Keratinocyte (primary cell): ENCODE measurements at regions not wholly inside any gene's neighbourhood (a gene's known extent, or its start where the extent isn't known, plus 50 kb on each side); places are given as distances from the start of the nearest gene placed in this dataset.

Experiments
- DNase-seq: peaks from one replicate; pipeline ENCODE4 v3.0.0-alpha.2; 2011; ENCODE audit warnings: low read depth, missing footprints, low spot score
- FAIRE-seq: peaks from 2 replicates; lab custom pipeline; 2011; peaks lifted over from hg19 to GRCh38; lab: Jason Lieb, UNC
- H2AFZ ChIP-seq: 2 replicates; pipeline ENCODE4 v1.6.0; 2012; ENCODE audit warnings: low read length, control low read depth, inconsistent platforms; ENCODE audit not compliant: control insufficient read depth
- H3K27ac ChIP-seq: 2 replicates; pipeline ENCODE4 v1.5.1; 2011; ENCODE audit warnings: low read length; ENCODE audit not compliant: control insufficient read depth, insufficient read depth
- H3K27me3 ChIP-seq: 3 replicates; pipeline ENCODE4 v1.6.0; 2011; ENCODE audit warnings: low read length; ENCODE audit not compliant: control insufficient read depth, insufficient read depth; ENCODE audit errors: extremely low read depth
- H3K36me3 ChIP-seq, 2 experiments: 2 replicates in 1 of 2; 3 replicates in 1 of 2; pipeline ENCODE4 v1.5.1; 2011; ENCODE audit warnings: low read length in 2 of 2, mild to moderate bottlenecking in 1 of 2; ENCODE audit not compliant: control insufficient read depth in 2 of 2, insufficient read depth in 2 of 2; ENCODE audit errors: extremely low read depth in 1 of 2
- H3K4me1 ChIP-seq: 3 replicates; pipeline ENCODE4 v1.5.1; 2011; ENCODE audit warnings: low read length; ENCODE audit not compliant: control insufficient read depth, insufficient read depth; ENCODE audit errors: extremely low read depth
- H3K4me2 ChIP-seq: 3 replicates; pipeline ENCODE4 v1.6.0; 2011; ENCODE audit warnings: low read depth, low read length; ENCODE audit not compliant: control insufficient read depth, insufficient read depth; ENCODE audit errors: extremely low read depth
- H3K4me3 ChIP-seq, 3 experiments: fragments of 200-600 bp in 1 of 3; sonication (generic) in 1 of 3; 2 replicates in 2 of 3; 3 replicates in 1 of 3; pipeline ENCODE4 v1.5.1; 2011 to 2016; ENCODE audit warnings: low read length in 3 of 3, mild to moderate bottlenecking in 3 of 3, control low read depth in 2 of 3, inconsistent platforms in 1 of 3, low read depth in 1 of 3, mixed read lengths in 1 of 3, mixed run types in 1 of 3, moderate library complexity in 1 of 3; ENCODE audit not compliant: control insufficient read depth in 2 of 3, insufficient read depth in 2 of 3; ENCODE audit errors: extremely low read depth in 1 of 3
- H3K79me2 ChIP-seq: 2 replicates; pipeline ENCODE4 v1.6.0; 2012; ENCODE audit warnings: low read length; ENCODE audit not compliant: control insufficient read depth, insufficient read depth
- H3K9ac ChIP-seq: 3 replicates; pipeline ENCODE4 v1.6.0; 2011; ENCODE audit warnings: low read length; ENCODE audit not compliant: control insufficient read depth, insufficient read depth; ENCODE audit errors: extremely low read depth
- H3K9me1 ChIP-seq: 3 replicates; pipeline ENCODE4 v1.6.0; 2011; ENCODE audit warnings: low read length; ENCODE audit not compliant: control insufficient read depth, insufficient read depth; ENCODE audit errors: extremely low read depth
- H3K9me3 ChIP-seq: 2 replicates; pipeline ENCODE4 v1.5.1; 2012; ENCODE audit warnings: low read depth, low read length; ENCODE audit not compliant: control insufficient read depth
- H4K20me1 ChIP-seq: 3 replicates; pipeline ENCODE4 v1.6.0; 2011; ENCODE audit warnings: low read length; ENCODE audit not compliant: control insufficient read depth, insufficient read depth; ENCODE audit errors: extremely low read depth
- CTCF ChIP-seq, 3 experiments: IDR thresholded peaks in 1 of 3; conservative IDR thresholded peaks in 1 of 3; optimal IDR thresholded peaks in 1 of 3; 2 replicates in 2 of 3; 3 replicates in 1 of 3; pipeline versions ENCODE3 to v1.5.1; 2011; ENCODE audit warnings: low read length in 3 of 3, mild to moderate bottlenecking in 3 of 3, moderate library complexity in 2 of 3, control low read depth in 1 of 3, inconsistent platforms in 1 of 3; ENCODE audit not compliant: insufficient read depth in 2 of 3; ENCODE audit errors: extremely low read depth in 1 of 3
- EZH2 ChIP-seq: IDR thresholded peaks from one replicate; pipeline ENCODE4 v1.6.1; 2012; ENCODE audit warnings: inconsistent platforms, mild to moderate bottlenecking, low read length, moderate library complexity
- dilution Hi-C: fragments of 300-500 bp; cut with MboI; formaldehyde crosslinking; loops from one replicate; pipeline ENCODE4 v1.7.0; 2020; ENCODE audit warnings: low sequenced_read_pairs; ENCODE audit not compliant: extremely low pct_ligation_motif_present

DNA sequence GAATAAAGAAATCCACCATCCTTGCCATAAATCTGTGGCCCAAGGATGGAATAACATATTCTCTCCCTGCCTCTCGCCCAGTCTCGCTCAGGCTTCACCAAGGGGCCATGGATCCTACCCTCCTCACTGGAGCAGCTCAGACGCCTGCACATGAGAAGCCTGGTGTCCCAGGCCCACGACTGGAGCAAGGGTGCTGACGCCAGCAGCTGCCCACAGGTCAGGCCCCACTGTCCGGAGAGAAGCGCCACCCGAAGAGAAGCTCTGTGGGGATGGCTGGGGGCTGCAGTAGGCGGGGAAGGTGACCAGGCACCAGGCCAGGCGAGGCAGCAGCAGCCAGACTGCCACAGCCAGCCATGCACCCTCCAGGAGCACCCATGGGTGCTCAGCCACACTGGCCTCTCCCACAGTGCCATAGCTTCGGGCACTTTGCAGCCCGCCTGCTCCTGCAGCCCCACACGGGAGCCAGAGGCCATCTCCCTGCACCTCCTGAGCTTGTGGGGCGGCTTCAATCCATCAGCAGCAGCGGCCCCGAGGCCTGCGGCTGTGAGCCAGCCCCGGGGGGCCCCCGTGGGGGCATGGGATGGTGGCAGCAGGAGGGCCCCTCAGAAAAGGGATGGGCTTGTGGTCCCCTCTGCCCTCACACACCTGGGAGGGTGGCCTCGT lies 286.2 kb upstream of the SGK1 start:
- no peaks in the 10 kb centered on the region for H3K36me3 ChIP-seq
- no peak overlapping the region for H3K4me3 ChIP-seq
- no peaks in the 10 kb centered on the region for H3K4me1 ChIP-seq
- no peak for FAIRE-seq
- H4K20me1 ChIP-seq: no peaks in the 10 kb centered on the region
- no peak overlapping the region for H3K9ac ChIP-seq
- dilution Hi-C loops: no loop called here
- H2AFZ ChIP-seq: no peak overlapping the region
- H3K27ac ChIP-seq: no peak overlapping the region
- no peaks in the 10 kb centered on the region for H3K79me2 ChIP-seq
- no peak overlapping the region for H3K4me2 ChIP-seq
- H3K9me1 ChIP-seq: no peaks in the 10 kb centered on the region
- TF ChIP-seq CTCF (optimal IDR thresholded peaks at IDR 0.05 in 1 of 3, IDR thresholded peaks at IDR 0.05 in 1 of 3, conservative IDR thresholded peaks at IDR 0.05 in 1 of 3; ENCODE audit: extremely low read depth in 1 of 3, insufficient read depth in 2 of 3, low read length in 3 of 3): no peak
- TF ChIP-seq EZH2: no peak
- H3K9me3 ChIP-seq: peaks cover 4% of the 10 kb centered on the region
- H3K27me3 ChIP-seq: no peaks in the 10 kb centered on the region
- DNase-seq: no peak

DNA sequence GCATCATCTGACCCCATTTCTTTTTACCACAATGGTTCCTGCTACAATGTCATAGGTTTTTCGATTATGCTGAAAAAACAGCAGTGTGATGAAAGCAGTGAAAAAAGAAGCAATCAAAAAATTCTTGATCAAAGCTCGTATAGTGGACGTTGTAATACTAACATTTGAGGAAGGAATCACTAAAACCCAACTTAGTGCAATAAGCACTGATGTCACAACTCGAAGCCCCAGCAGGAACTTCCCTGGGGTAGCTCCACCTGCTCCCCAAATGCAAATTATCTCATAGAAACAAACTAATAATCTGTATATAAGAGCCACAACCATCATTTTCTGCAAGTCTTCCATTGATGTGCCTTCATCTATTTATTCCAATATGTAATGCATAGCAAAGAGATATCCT lies 285.6 kb upstream of the SGK1 start:
- Histone ChIP-seq H3K79me2 (no peaks in the 10 kb centered on the region), H3K4me3 (no peak overlapping the region), H3K4me2 (no peak overlapping the region), H3K9me3 (peaks cover 4% of the 10 kb centered on the region), H3K27ac (no peak overlapping the region), H4K20me1 (no peaks in the 10 kb centered on the region), H3K9ac (no peak overlapping the region), H3K4me1 (no peaks in the 10 kb centered on the region), H3K36me3 (no peaks in the 10 kb centered on the region), H3K27me3 (no peaks in the 10 kb centered on the region), H2AFZ (no peak overlapping the region), H3K9me1 (no peaks in the 10 kb centered on the region)
- no peak for FAIRE-seq
- dilution Hi-C loops: no loop called here
- DNase-seq: no peak
- TF ChIP-seq EZH2 (no peak), CTCF (optimal IDR thresholded peaks at IDR 0.05 in 1 of 3, IDR thresholded peaks at IDR 0.05 in 1 of 3, conservative IDR thresholded peaks at IDR 0.05 in 1 of 3; ENCODE audit: extremely low read depth in 1 of 3, insufficient read depth in 2 of 3, low read length in 3 of 3) (no peak)
